ENCODE measurements at regions not wholly inside any gene's neighbourhood (a gene's known extent, or its start where the extent isn't known, plus 50 kb on each side); places are given as distances from the start of the nearest gene placed in this dataset.

DNA sequence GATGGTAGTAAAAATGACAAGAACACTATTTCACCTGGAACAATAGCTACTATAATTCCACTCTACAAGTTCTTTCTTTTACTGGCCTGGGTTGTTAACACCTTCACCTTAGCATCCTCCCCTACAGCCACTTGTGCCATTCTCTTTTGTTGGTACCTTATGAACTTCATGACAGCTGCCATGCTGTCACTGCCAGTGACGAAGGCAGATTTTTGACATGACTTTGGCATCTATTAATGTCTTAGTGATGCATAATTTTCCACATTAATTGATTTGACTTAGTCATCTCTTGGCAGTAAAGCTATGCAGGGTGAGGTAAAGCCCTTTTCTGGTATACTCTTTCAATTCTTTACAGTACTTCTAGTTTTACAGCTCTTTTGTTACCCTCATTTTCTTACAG lies 207.9 kb downstream of the TANC2 start:
- TF ChIP-seq EZH2 (IDR thresholded peaks at IDR 0.05; ENCODE audit: low read depth, unreplicated experiment) (no peak), CTCF (conservative IDR thresholded peaks at IDR 0.05; ENCODE audit: low read depth in 2 of 2) (no peak), EZH2phosphoT487 (IDR thresholded peaks at IDR 0.05; ENCODE audit: unreplicated experiment) (no peak), REST (IDR thresholded peaks at IDR 0.05; ENCODE audit: unreplicated experiment) (no peak)
